ENCODE measurements at regions not wholly inside any gene's neighbourhood (a gene's known extent, or its start where the extent isn't known, plus 50 kb on each side); places are given as distances from the start of the nearest gene placed in this dataset.

DNA sequence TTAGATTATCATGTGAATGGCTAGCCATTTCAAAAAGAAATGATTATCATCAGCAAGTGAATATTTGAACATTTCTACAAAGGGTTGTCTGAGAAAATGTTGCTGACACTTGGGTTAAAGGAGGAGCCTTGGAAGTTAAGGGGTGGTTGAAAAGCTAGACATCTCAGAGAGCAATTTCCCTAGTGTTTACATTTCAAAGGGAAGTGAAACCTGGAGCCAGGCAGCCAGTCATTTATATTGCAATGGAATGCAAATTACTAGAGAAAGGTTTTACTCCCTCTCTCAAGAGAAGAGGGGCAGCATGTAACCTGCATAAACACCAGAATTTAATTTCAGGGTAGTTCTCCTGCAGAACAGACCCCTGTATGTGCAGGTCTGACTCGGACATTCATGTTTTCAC, 279.0 kb downstream of the SLC16A7 start:
- CTCF ChIA-PET, result no interaction called here
- intact Hi-C loops (cut with micrococcal nuclease), result no loop called here

GRCh38 chr12:59886131-59886733, 290.4 kb downstream of the SLC16A7 start:
- Mint-ChIP-seq H3K27ac (no peak overlapping the region), H3K4me1 (ENCODE audit: low read depth) (no peaks in the 10 kb centered on the region), H3K27me3 (ENCODE audit: low read depth) (no peaks in the 10 kb centered on the region), H3K4me3 (no peak overlapping the region), H3K9me3 (no peaks in the 10 kb centered on the region), H3K36me3 (ENCODE audit: low read depth) (no peaks in the 10 kb centered on the region)
- intact Hi-C loops (cut with micrococcal nuclease), result no loop called here
- DNase-seq, result no peak
- CTCF ChIA-PET, result no interaction called here

More for the DNA sequence above, 279.0 kb downstream of the SLC16A7 start:
- Mint-ChIP-seq H3K9me3 (peaks cover 1% of the 10 kb centered on the region), H3K36me3 (ENCODE audit: low read depth) (no peaks in the 10 kb centered on the region), H3K4me1 (ENCODE audit: low read depth) (no peaks in the 10 kb centered on the region), H3K27ac (no peak overlapping the region), H3K4me3 (no peak overlapping the region), H3K27me3 (ENCODE audit: low read depth) (no peaks in the 10 kb centered on the region)
- DNase-seq, result no peak

- intact Hi-C loops (cut with micrococcal nuclease), result no loop called here
- Mint-ChIP-seq H3K27me3 (ENCODE audit: low read depth) (no peaks in the 10 kb centered on the region), H3K36me3 (ENCODE audit: low read depth) (no peaks in the 10 kb centered on the region), H3K4me1 (ENCODE audit: low read depth) (no peaks in the 10 kb centered on the region), H3K27ac (no peak overlapping the region), H3K9me3 (no peaks in the 10 kb centered on the region), H3K4me3 (no peak overlapping the region)
- CTCF ChIA-PET, result no interaction called here
- no peak for DNase-seq
These were observed 291.3 kb downstream of the SLC16A7 start for GRCh38 chr12:59887178-59887577.

DNA sequence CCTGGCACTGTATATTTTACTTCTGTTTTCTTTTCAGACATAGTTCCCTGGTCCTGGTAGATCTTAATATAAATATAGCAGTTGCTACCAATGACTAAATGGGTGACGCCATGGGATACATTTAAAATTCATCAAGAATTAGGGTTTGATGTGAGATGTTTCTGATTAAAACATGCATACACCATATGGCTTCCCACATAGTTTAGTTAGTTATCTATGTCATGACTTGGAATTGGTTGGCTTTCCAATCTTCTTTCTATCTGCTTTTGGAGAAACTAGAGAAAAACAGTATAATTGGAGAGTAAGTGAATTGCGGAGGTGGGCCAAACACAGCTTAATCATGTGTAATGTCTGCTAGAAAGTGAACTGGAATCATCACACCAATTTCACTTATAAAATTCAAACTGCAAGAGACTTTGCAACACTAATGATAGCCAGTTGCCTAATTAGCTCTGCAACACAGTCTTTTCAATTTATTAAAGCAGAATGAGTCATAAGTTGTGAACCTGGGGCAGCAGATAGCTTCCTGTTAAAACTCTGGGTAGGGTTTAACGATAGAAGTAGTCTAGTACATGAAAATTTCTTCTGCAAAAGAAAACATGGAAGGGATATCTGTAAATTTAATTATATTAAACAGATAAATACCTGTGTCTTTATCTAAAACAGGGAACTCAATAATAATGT, 295.2 kb downstream of the SLC16A7 start:
- intact Hi-C loops (cut with micrococcal nuclease), result no loop called here
- Mint-ChIP-seq H3K36me3 (ENCODE audit: low read depth) (no peaks in the 10 kb centered on the region), H3K27me3 (ENCODE audit: low read depth) (no peaks in the 10 kb centered on the region), H3K27ac (no peak overlapping the region), H3K9me3 (no peaks in the 10 kb centered on the region), H3K4me3 (no peak overlapping the region), H3K4me1 (ENCODE audit: low read depth) (no peaks in the 10 kb centered on the region)
- no peak for DNase-seq
- CTCF ChIA-PET, result no interaction called here

DNA sequence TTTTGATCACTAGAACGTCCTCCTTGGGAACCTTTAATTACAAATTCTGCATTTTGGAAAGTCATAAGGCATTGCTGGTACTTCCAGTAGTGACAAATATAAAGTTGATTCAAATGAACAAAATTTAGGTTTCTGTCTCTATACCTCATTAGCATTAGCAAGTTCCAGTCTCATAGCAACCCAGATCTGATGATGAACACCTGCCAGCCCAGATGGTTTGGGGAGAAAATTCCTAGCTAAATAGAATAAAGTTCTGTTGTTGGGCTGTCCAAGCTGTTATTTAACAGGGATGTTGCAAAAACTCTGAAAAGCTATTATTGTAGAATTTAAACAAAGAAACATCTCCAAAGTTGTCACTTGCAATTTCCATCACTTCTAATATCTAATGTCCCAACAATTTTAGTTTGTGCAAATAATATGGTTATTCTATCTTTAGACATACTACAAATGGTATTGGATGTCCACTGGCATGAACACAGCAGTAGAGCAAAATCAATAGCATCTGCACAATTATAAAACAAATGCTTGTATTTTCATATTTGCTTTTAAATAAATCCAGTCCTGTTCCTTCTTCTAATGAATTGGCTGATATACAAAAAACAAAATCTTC, 299.4 kb downstream of the SLC16A7 start:
- H3K9me3 Mint-ChIP-seq, result no peaks in the 10 kb centered on the region
- CTCF ChIA-PET, result no interaction called here
- H3K4me1 Mint-ChIP-seq (ENCODE audit: low read depth), result no peaks in the 10 kb centered on the region
- intact Hi-C loops (cut with micrococcal nuclease), result no loop called here
- no peak overlapping the region for H3K27ac Mint-ChIP-seq
- H3K27me3 Mint-ChIP-seq (ENCODE audit: low read depth), result peaks cover 5% of the 10 kb centered on the region
- H3K36me3 Mint-ChIP-seq (ENCODE audit: low read depth), result no peaks in the 10 kb centered on the region
- H3K4me3 Mint-ChIP-seq, result no peak overlapping the region
- no peak for DNase-seq

- no peak overlapping the region for H3K4me3 Mint-ChIP-seq
These were observed 309.2 kb downstream of the SLC16A7 start for GRCh38 chr12:59904874-59905521.

GRCh38 chr12:59911516-59911915, 315.7 kb downstream of the SLC16A7 start:
- no peaks in the 10 kb centered on the region for H3K36me3 Mint-ChIP-seq (ENCODE audit: low read depth)
- H3K4me3 Mint-ChIP-seq, result no peak overlapping the region
- H3K4me1 Mint-ChIP-seq (ENCODE audit: low read depth), result no peaks in the 10 kb centered on the region
- intact Hi-C loops (cut with micrococcal nuclease), result no loop called here
- CTCF ChIA-PET, result no interaction called here
- DNase-seq, result no peak
- no peaks in the 10 kb centered on the region for H3K9me3 Mint-ChIP-seq
- H3K27ac Mint-ChIP-seq, result no peak overlapping the region
- H3K27me3 Mint-ChIP-seq (ENCODE audit: low read depth), result no peaks in the 10 kb centered on the region

More at GRCh38 chr12:59904874-59905521, 309.2 kb downstream of the SLC16A7 start:
- H3K9me3 Mint-ChIP-seq, result no peaks in the 10 kb centered on the region
- no peaks in the 10 kb centered on the region for H3K4me1 Mint-ChIP-seq (ENCODE audit: low read depth)
- H3K36me3 Mint-ChIP-seq (ENCODE audit: low read depth), result no peaks in the 10 kb centered on the region
- H3K27me3 Mint-ChIP-seq (ENCODE audit: low read depth), result no peaks in the 10 kb centered on the region
- intact Hi-C loops (cut with micrococcal nuclease), result no loop called here
- H3K27ac Mint-ChIP-seq, result no peak overlapping the region
- CTCF ChIA-PET, result no interaction called here
- DNase-seq, result no peak

GRCh38 chr12:59916988-59917387, 321.2 kb downstream of the SLC16A7 start:
- no peaks in the 10 kb centered on the region for H3K27me3 Mint-ChIP-seq (ENCODE audit: low read depth)
- no peaks in the 10 kb centered on the region for H3K4me1 Mint-ChIP-seq (ENCODE audit: low read depth)
- peaks cover 5% of the 10 kb centered on the region for H3K9me3 Mint-ChIP-seq
- intact Hi-C loops (cut with micrococcal nuclease), result no loop called here
- no peak for DNase-seq
- CTCF ChIA-PET, result no interaction called here
- no peaks in the 10 kb centered on the region for H3K36me3 Mint-ChIP-seq (ENCODE audit: low read depth)
- no peak overlapping the region for H3K27ac Mint-ChIP-seq
- no peak overlapping the region for H3K4me3 Mint-ChIP-seq

DNA sequence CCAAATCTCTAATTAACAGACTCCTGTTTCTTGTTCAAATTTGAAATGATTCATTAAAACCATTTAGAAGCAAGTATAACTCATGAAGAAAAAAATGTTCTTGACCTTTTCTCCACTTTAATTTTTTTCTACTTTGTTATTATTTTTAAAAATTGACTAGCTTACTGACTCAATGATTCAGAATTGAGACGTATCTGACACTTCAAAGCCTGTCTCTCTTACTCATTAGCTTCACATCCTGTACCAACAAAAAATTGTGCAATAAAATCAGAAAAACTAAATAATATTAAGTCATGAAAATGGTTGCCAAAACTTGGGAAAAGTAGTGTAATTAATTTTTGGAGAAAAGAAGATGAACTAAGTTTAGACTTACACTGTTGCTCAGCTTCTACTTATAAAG, 331.2 kb downstream of the SLC16A7 start:
- intact Hi-C loops (cut with micrococcal nuclease), result no loop called here
- H3K9me3 Mint-ChIP-seq, result no peaks in the 10 kb centered on the region
- no peak for DNase-seq
- H3K4me1 Mint-ChIP-seq (ENCODE audit: low read depth), result no peaks in the 10 kb centered on the region
- H3K27me3 Mint-ChIP-seq (ENCODE audit: low read depth), result peaks cover 2% of the 10 kb centered on the region
- H3K27ac Mint-ChIP-seq, result no peak overlapping the region
- H3K4me3 Mint-ChIP-seq, result no peak overlapping the region
- no peaks in the 10 kb centered on the region for H3K36me3 Mint-ChIP-seq (ENCODE audit: low read depth)
- CTCF ChIA-PET, result no interaction called here

DNA sequence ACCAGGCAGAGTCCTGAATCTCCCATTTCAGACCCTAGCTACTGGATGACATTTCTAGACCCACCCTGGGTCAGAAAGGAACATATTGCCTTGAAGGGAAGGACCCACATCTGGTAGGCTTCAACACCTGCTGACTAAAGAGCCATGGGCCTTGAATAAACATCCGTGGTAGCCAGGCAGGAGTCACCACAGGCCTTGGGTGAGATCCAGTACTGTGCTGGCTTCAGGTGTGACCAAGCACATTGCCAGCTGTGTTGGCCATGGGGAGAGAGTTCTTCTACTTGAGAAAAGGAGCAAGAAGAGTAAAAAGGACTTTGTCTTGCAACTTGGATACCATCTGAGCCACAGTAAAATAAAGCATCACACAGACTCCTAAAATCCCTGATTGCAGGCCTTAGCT, 332.6 kb downstream of the SLC16A7 start:
- no peak overlapping the region for H3K4me3 Mint-ChIP-seq
- H3K27ac Mint-ChIP-seq, result no peak overlapping the region
- peaks cover 2% of the 10 kb centered on the region for H3K27me3 Mint-ChIP-seq (ENCODE audit: low read depth)
- H3K9me3 Mint-ChIP-seq, result no peaks in the 10 kb centered on the region
- no peaks in the 10 kb centered on the region for H3K36me3 Mint-ChIP-seq (ENCODE audit: low read depth)
- intact Hi-C loops (cut with micrococcal nuclease), result no loop called here
- no peaks in the 10 kb centered on the region for H3K4me1 Mint-ChIP-seq (ENCODE audit: low read depth)
- CTCF ChIA-PET, result no interaction called here
- DNase-seq, result no peak

GRCh38 chr12:59929110-59929509, 333.3 kb downstream of the SLC16A7 start:
- Mint-ChIP-seq H3K9me3 (no peaks in the 10 kb centered on the region), H3K27ac (no peak overlapping the region), H3K27me3 (ENCODE audit: low read depth) (peaks cover 2% of the 10 kb centered on the region), H3K4me3 (no peak overlapping the region), H3K36me3 (ENCODE audit: low read depth) (no peaks in the 10 kb centered on the region), H3K4me1 (ENCODE audit: low read depth) (no peaks in the 10 kb centered on the region)
- DNase-seq, result no peak
- intact Hi-C loops (cut with micrococcal nuclease), result no loop called here
- CTCF ChIA-PET, result no interaction called here

DNA sequence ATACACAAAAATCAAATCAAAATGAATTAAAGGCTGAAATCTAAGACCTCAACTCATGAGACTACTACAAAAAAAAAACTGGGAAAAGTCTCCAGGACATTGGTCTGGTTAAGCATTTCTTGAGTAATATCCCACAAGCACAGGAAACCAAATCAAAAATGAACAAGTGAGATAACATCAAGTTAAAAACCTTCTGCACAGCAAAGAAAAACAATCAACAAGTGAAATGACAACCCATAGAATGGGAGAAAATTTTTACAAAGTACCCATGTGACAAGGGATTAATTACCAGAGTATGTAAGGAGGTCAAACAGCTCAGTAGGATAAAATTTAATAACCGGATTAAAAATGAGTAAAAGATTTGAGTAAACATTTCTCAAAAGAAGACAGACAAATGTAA, 338.7 kb downstream of the SLC16A7 start:
- DNase-seq, result no peak
- Mint-ChIP-seq H3K36me3 (ENCODE audit: low read depth) (no peaks in the 10 kb centered on the region), H3K27ac (no peak overlapping the region), H3K27me3 (ENCODE audit: low read depth) (peaks cover 2% of the 10 kb centered on the region), H3K4me3 (no peak overlapping the region), H3K4me1 (ENCODE audit: low read depth) (no peaks in the 10 kb centered on the region), H3K9me3 (no peaks in the 10 kb centered on the region)
- intact Hi-C loops (cut with micrococcal nuclease), result no loop called here
- CTCF ChIA-PET, result interaction anchor here (0.6 kb wide), 1 partner anchor 745 kb away, joined by 5 read pairs; no protein-coding TSS in a partner anchor

GRCh38 chr12:59936534-59936933, 340.7 kb downstream of the SLC16A7 start:
- H3K4me3 Mint-ChIP-seq, result no peak overlapping the region
- CTCF ChIA-PET, result no interaction called here
- no peaks in the 10 kb centered on the region for H3K4me1 Mint-ChIP-seq (ENCODE audit: low read depth)
- H3K27me3 Mint-ChIP-seq (ENCODE audit: low read depth), result no peaks in the 10 kb centered on the region
- no peak overlapping the region for H3K27ac Mint-ChIP-seq
- no peaks in the 10 kb centered on the region for H3K9me3 Mint-ChIP-seq
- intact Hi-C loops (cut with micrococcal nuclease), result no loop called here
- H3K36me3 Mint-ChIP-seq (ENCODE audit: low read depth), result no peaks in the 10 kb centered on the region
- DNase-seq, result no peak
